Stimulated activated naive CD8-positive, alpha-beta T cell treated with anti-CD3 and anti-CD28 coated beads, Interleukin-15, Interleukin-2, amounts not matched to agents 100 U/mL and 50 U/mL, for 24 hours (primary cell): ENCODE measurements at regions not wholly inside any gene's neighbourhood (a gene's known extent, or its start where the extent isn't known, plus 50 kb on each side); places are given as distances from the start of the nearest gene placed in this dataset.

Experiments
- ATAC-seq: fragments of 150-1000 bp; cut with Tn5 transposase; one replicate; pipeline ENCODE4 v1.10.0; 2021
- DNase-seq: peaks from one replicate; pipeline ENCODE4 v3.0.0; 2021

GRCh38 chr10:21171936-21172541 is 274.9 kb upstream of the NEBL start:
- ATAC-seq (no peak), DNase-seq (no peak)

- no peak for ATAC-seq
- peak; percentile 11 for DNase-seq
Observed at GRCh38 chr10:21171197-21171935, 274.3 kb upstream of the NEBL start.

- no peak for ATAC-seq
- no peak for DNase-seq
Observed at GRCh38 chr10:21170216-21170615, 273.1 kb upstream of the NEBL start.

- ATAC-seq (no peak), DNase-seq (no peak)
Observed at GRCh38 chr10:21169271-21169670, 272.2 kb upstream of the NEBL start.

- no peak for ATAC-seq
- DNase-seq = no peak
Observed at GRCh38 chr10:21167288-21168010, 270.3 kb upstream of the NEBL start.

GRCh38 chr10:21166557-21167287 is 269.6 kb upstream of the NEBL start:
- DNase-seq = no peak
- ATAC-seq = no peak

- DNase-seq (no peak), ATAC-seq (no peak)
Observed at GRCh38 chr10:21165489-21165888, 268.4 kb upstream of the NEBL start.

GRCh38 chr10:21164687-21165086 is 267.6 kb upstream of the NEBL start:
- DNase-seq (no peak), ATAC-seq (no peak)

- ATAC-seq (no peak), DNase-seq (no peak)
Observed at GRCh38 chr10:21162948-21163347, 265.8 kb upstream of the NEBL start.

- DNase-seq (no peak), ATAC-seq (no peak)
Observed at GRCh38 chr10:21161647-21162046, 264.5 kb upstream of the NEBL start.

GRCh38 chr10:21161090-21161625 is 264.0 kb upstream of the NEBL start:
- ATAC-seq = no peak

GRCh38 chr10:21160116-21160515 is 263.0 kb upstream of the NEBL start:
- no peak for ATAC-seq
- DNase-seq = no peak

More at GRCh38 chr10:21161090-21161625, 264.0 kb upstream of the NEBL start:
- DNase-seq = no peak

GRCh38 chr10:21159669-21160068 is 262.6 kb upstream of the NEBL start:
- DNase-seq (no peak), ATAC-seq (no peak)

- DNase-seq (no peak), ATAC-seq (no peak)
Observed at GRCh38 chr10:21158301-21158700, 261.2 kb upstream of the NEBL start.

GRCh38 chr10:21157664-21158063 is 260.6 kb upstream of the NEBL start:
- no peak for DNase-seq
- no peak for ATAC-seq

GRCh38 chr10:21150166-21150565 is 253.1 kb upstream of the NEBL start:
- no peak for DNase-seq
- ATAC-seq = no peak

- no peak for ATAC-seq
- DNase-seq = no peak
Observed at GRCh38 chr10:21146436-21146789, 249.3 kb upstream of the NEBL start.

GRCh38 chr10:21145751-21146435 is 248.8 kb upstream of the NEBL start:
- no peak for ATAC-seq
- no peak for DNase-seq

GRCh38 chr10:21144047-21144446 is 246.9 kb upstream of the NEBL start:
- ATAC-seq = no peak
- no peak for DNase-seq

GRCh38 chr10:21141946-21142492 is 244.9 kb upstream of the NEBL start:
- no peak for DNase-seq

GRCh38 chr10:21138769-21139340 is 241.7 kb upstream of the NEBL start:
- ATAC-seq = no peak
- DNase-seq = no peak

More at GRCh38 chr10:21141946-21142492, 244.9 kb upstream of the NEBL start:
- no peak for ATAC-seq
